ENCODE measurements at regions not wholly inside any gene's neighbourhood (a gene's known extent, or its start where the extent isn't known, plus 50 kb on each side); places are given as distances from the start of the nearest gene placed in this dataset.

DNA sequence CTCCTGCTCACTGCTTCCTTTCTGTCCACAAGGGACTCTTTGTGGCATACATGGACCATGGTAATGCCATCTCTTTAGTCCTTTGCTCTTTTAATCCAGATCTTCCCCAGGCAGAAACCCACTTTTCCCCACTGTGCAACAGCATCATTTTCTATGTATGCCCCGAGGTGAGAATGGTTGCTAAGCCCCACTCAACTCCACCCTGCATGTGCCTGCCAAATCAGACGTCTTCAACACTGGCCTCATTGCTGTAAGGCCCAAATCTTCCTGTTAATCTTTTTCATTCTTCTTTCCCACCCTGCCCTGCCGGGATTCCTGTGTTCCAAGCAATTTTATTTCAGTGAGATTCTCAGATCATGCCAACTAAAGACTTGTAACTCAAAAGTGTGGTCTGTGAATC lies 328.4 kb downstream of the PAX3 start:
- no peak for ATAC-seq
- DNase-seq, result no peak
- Histone ChIP-seq H3K9me3 (no peaks in the 10 kb centered on the region), H3K36me3 (no peaks in the 10 kb centered on the region), H3K27ac (no peak overlapping the region), H3K27me3 (peaks cover 0 to 24% (median 0%) of the 10 kb centered on the region in 9 donors), H3K4me3 (no peak overlapping the region), H3K4me1 (no peaks in the 10 kb centered on the region)
- 41 to 50% (median 46%) methylated on average over 3 of the region's 3 CpGs for WGBS, 4 donors
- intact Hi-C loops (cut with DNase I), result loop anchor here in 1 of 10 donors (5.0 kb wide), 1 partner anchor 398 kb away; the partner anchor contains the start of gene EPHA4
- TF ChIP-seq, protein P1, sequence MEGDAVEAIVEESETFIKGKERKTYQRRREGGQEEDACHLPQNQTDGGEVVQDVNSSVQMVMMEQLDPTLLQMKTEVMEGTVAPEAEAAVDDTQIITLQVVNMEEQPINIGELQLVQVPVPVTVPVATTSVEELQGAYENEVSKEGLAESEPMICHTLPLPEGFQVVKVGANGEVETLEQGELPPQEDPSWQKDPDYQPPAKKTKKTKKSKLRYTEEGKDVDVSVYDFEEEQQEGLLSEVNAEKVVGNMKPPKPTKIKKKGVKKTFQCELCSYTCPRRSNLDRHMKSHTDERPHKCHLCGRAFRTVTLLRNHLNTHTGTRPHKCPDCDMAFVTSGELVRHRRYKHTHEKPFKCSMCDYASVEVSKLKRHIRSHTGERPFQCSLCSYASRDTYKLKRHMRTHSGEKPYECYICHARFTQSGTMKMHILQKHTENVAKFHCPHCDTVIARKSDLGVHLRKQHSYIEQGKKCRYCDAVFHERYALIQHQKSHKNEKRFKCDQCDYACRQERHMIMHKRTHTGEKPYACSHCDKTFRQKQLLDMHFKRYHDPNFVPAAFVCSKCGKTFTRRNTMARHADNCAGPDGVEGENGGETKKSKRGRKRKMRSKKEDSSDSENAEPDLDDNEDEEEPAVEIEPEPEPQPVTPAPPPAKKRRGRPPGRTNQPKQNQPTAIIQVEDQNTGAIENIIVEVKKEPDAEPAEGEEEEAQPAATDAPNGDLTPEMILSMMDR (IDR thresholded peaks at IDR 0.05), result no peak

DNA sequence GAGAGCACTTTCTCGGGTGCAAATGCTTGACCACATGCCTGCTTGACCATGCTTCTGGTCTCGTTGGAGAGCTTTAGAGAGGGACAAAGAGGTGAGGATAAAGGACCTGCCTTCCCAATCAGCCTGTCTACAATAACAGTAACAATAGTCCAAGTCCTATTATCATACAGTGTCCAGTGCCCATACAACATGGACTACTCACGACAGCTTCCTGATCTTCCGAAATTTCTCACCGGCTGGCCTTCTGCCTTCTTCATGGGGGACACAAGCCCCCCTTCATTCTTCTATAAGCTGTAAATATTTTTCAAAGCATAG lies 329.0 kb downstream of the PAX3 start:
- no peak overlapping the region for H3K27ac ChIP-seq
- ATAC-seq, result no peak
- H3K4me3 ChIP-seq, result no peak overlapping the region
- WGBS, 4 donors, result 64 to 88% (median 75%) methylated on average over 5 of the region's 5 CpGs
- H3K4me1 ChIP-seq, result no peaks in the 10 kb centered on the region
- H3K36me3 ChIP-seq, result no peaks in the 10 kb centered on the region
- DNase-seq, result no peak
- intact Hi-C loops (cut with DNase I), result loop anchor here in 7 of 10 donors (5.0 to 10.0 kb wide), 4 partner anchors 395 to 1285 kb away; partner anchors contain the start of gene EPHA4 (in 5 of the 7)
- peaks cover 0 to 24% (median 0%) of the 10 kb centered on the region in 9 donors for H3K27me3 ChIP-seq
- no peak for TF ChIP-seq POLR2A (IDR thresholded peaks at IDR 0.05)
- TF ChIP-seq, protein P1 (IDR thresholded peaks at IDR 0.05), result no peak
- no peaks in the 10 kb centered on the region for H3K9me3 ChIP-seq

GRCh38 chr2:221969087-221969829 lies 329.5 kb downstream of the PAX3 start:
- WGBS, 4 donors, result 35 to 43% (median 41%) methylated on average over 7 of the region's 7 CpGs
- H3K9me3 ChIP-seq, result no peaks in the 10 kb centered on the region
- no peak for TF ChIP-seq POLR2A (IDR thresholded peaks at IDR 0.05)
- TF ChIP-seq, protein P1 (IDR thresholded peaks at IDR 0.05), result peak; percentile 37 to 80 (median 62)
- H3K36me3 ChIP-seq, result no peaks in the 10 kb centered on the region
- H3K27me3 ChIP-seq, result peaks cover 0 to 24% (median 0%) of the 10 kb centered on the region in 9 donors
- intact Hi-C loops (cut with DNase I), result loop anchor here in 7 of 10 donors (5.0 to 10.0 kb wide), 4 partner anchors 394 to 1284 kb away; partner anchors contain the start of gene EPHA4 (in 4 of the 7)
- ATAC-seq, result peak in 3 of 4 donors; percentile 44 to 62 (median 62)
- no peak overlapping the region for H3K27ac ChIP-seq
- DNase-seq, result no peak
- no peak overlapping the region for H3K4me3 ChIP-seq
- no peaks in the 10 kb centered on the region for H3K4me1 ChIP-seq

GRCh38 chr2:221962186-221962585 lies 336.6 kb downstream of the PAX3 start:
- H3K27me3 ChIP-seq, result no peaks in the 10 kb centered on the region
- H3K4me3 ChIP-seq, result no peak overlapping the region
- DNase-seq (no peak), ATAC-seq (no peak)
- TF ChIP-seq, protein P1 (IDR thresholded peaks at IDR 0.05), result no peak
- no peak for TF ChIP-seq POLR2A (IDR thresholded peaks at IDR 0.05)
- H3K4me1 ChIP-seq, result no peaks in the 10 kb centered on the region
- no peak overlapping the region for H3K27ac ChIP-seq
- no peaks in the 10 kb centered on the region for H3K36me3 ChIP-seq
- WGBS, 4 donors, result 85 to 90% (median 88%) methylated on average over 5 of the region's 5 CpGs
- intact Hi-C loops (cut with DNase I), result loop anchor here in 5 of 10 donors (10.0 kb wide), 2 partner anchors 387 to 1277 kb away; partner anchors contain the start of gene EPHA4 (in 3 of the 5)
- H3K9me3 ChIP-seq, result no peaks in the 10 kb centered on the region
